Smooth muscle cell (in vitro differentiated cells): ENCODE measurements at regions not wholly inside any gene's neighbourhood (a gene's known extent, or its start where the extent isn't known, plus 50 kb on each side); places are given as distances from the start of the nearest gene placed in this dataset.

ENCODE experiments used
- DNase-seq: peaks from one replicate; lab custom pipeline; 2025; ENCODE audit not compliant: unreplicated experiment; lab: John Stamatoyannopoulos, UW
- H2AFZ ChIP-seq: fragments of 200-600 bp; sonication (generic); 2 replicates; pipeline ENCODE4 v1.6.0; 2016; ENCODE audit warnings: antibody characterized with exemption, low read depth, mild to moderate bottlenecking
- H3F3A ChIP-seq: fragments of 200-600 bp; sonication (generic); 2 replicates; pipeline ENCODE4 v1.6.0; 2017; ENCODE audit warnings: antibody characterized with exemption, low read depth
- H3K27ac ChIP-seq: fragments of 200-600 bp; sonication (generic); 2 replicates; pipeline ENCODE4 v1.5.1; 2016; ENCODE audit warnings: low read depth, mild to moderate bottlenecking
- H3K27me3 ChIP-seq: fragments of 200-600 bp; sonication (generic); 2 replicates; pipeline ENCODE4 v1.6.1; 2016; ENCODE audit warnings: low read depth, mild to moderate bottlenecking
- H3K36me3 ChIP-seq: fragments of 200-600 bp; sonication (generic); 2 replicates; pipeline ENCODE4 v1.5.1; 2016; ENCODE audit warnings: low read depth
- H3K4me1 ChIP-seq: fragments of 200-600 bp; sonication (generic); 2 replicates; pipeline ENCODE4 v1.5.1; 2016; ENCODE audit warnings: low read depth
- H3K4me2 ChIP-seq: fragments of 200-600 bp; sonication (generic); 2 replicates; pipeline ENCODE4 v1.6.0; 2016; ENCODE audit warnings: mild to moderate bottlenecking
- H3K4me3 ChIP-seq: fragments of 200-600 bp; sonication (generic); 2 replicates; pipeline ENCODE4 v1.5.1; 2016; ENCODE audit warnings: mild to moderate bottlenecking
- H3K79me2 ChIP-seq: fragments of 200-600 bp; sonication (generic); 2 replicates; pipeline ENCODE4 v1.6.0; 2016; ENCODE audit warnings: low read depth, mild to moderate bottlenecking
- H3K9ac ChIP-seq: fragments of 200-600 bp; sonication (generic); 2 replicates; pipeline ENCODE4 v1.6.0; 2016; ENCODE audit warnings: low read depth
- H3K9me3 ChIP-seq: fragments of 200-600 bp; sonication (generic); replicated peaks from 2 replicates; pipeline ENCODE4 v1.5.1; 2016; ENCODE audit warnings: low read depth
- H4K20me1 ChIP-seq: fragments of 200-600 bp; sonication (generic); 2 replicates; pipeline ENCODE4 v1.6.0; 2016; ENCODE audit warnings: low read depth
- CTCF ChIP-seq: fragments of 200-600 bp; sonication (generic); IDR thresholded peaks from 2 replicates; pipeline ENCODE4 v1.5.1; 2017; ENCODE audit warnings: borderline replicate concordance, mild to moderate bottlenecking, antibody characterized with exemption; ENCODE audit not compliant: insufficient read depth, poor library complexity, severe bottlenecking
- WGBS: methylation state at CpG from one replicate; pipeline ENCODE4 v1.1.7; 2016; ENCODE audit warnings: low lambda C conversion rate; 5-methylcytosine and 5-hydroxymethylcytosine counted together

DNA sequence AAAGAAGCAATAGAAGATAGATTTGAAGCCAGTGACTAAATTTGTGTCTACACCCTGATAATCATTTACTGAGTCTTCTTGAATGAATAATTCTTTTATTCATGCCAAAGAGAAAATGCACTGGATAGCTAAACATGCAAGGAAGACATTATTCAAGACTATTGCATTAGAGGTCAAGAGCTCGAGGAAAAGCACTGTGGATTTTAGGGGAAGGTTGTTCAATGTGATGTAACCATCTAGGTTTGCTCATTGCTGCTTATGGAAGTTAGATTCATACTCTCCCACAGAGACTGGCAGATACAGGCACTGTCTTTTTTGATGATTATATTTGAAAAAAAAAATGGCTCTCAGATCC, 682.1 kb downstream of the KCNA4 start:
- H3K9ac ChIP-seq: no peak overlapping the region
- no peaks in the 10 kb centered on the region for H3F3A ChIP-seq
- no peaks in the 10 kb centered on the region for H3K4me1 ChIP-seq
- H3K27me3 ChIP-seq: no peaks in the 10 kb centered on the region
- no peak overlapping the region for H2AFZ ChIP-seq
- no peaks in the 10 kb centered on the region for H4K20me1 ChIP-seq
- H3K9me3 ChIP-seq: no peaks in the 10 kb centered on the region
- H3K27ac ChIP-seq: no peak overlapping the region
- no peak overlapping the region for H3K4me3 ChIP-seq
- WGBS: 78% methylated on average over 1 of the region's 1 CpG
- no peak overlapping the region for H3K4me2 ChIP-seq
- TF ChIP-seq CTCF: no peak
- H3K36me3 ChIP-seq: no peaks in the 10 kb centered on the region
- DNase-seq: no peak
- no peaks in the 10 kb centered on the region for H3K79me2 ChIP-seq

DNA sequence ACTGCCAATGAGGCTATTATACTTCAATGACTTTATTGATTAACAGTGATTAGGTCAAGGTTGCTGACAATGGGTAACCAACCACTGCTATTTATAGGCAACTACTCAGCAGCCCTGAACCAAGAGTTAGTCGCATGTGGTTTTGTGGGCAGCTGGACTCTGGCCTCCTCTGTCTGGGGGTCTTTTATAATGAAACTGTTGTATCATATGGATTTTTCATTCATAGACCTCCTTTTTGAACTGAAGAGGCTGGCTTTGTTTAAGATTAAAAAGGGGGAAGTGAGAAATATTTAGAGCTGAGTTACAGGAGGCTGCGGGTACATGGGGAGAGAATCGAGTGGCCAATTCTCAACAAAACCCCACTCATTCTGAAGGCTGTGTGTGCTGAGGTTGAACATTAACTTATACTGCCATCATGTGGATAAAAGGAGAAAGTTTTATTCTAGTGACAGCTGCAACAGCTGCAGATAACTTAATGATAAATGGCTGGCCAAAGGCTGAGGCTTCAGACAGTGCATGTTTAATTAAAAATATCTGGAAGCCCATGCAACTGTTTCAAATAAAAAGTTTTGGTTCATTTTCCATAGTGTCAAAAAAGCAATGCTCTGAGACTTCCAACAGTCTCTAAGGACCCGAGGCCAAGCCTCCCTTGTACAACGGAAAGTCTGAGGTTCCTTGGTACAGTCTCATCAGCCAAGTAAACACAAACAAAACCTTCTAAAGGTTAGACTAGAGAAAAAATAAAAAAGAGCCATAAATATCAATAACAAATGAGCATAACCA, 682.6 kb downstream of the KCNA4 start:
- Histone ChIP-seq H3K9ac (no peak overlapping the region), H3K4me1 (no peaks in the 10 kb centered on the region), H3K79me2 (no peaks in the 10 kb centered on the region), H3F3A (no peaks in the 10 kb centered on the region), H3K4me3 (no peak overlapping the region), H3K36me3 (no peaks in the 10 kb centered on the region), H3K4me2 (peak overlapping the region; percentile 32), H3K27ac (no peak overlapping the region), H4K20me1 (no peaks in the 10 kb centered on the region), H3K27me3 (no peaks in the 10 kb centered on the region), H2AFZ (no peak overlapping the region), H3K9me3 (no peaks in the 10 kb centered on the region)
- no peak for DNase-seq
- TF ChIP-seq CTCF: peak; percentile 61
- WGBS: 55% methylated on average over 5 of the region's 5 CpGs

- TF ChIP-seq CTCF: no peak
- no peak overlapping the region for H3K4me2 ChIP-seq
- no peak overlapping the region for H3K4me3 ChIP-seq
- H3K9me3 ChIP-seq: no peaks in the 10 kb centered on the region
- no peaks in the 10 kb centered on the region for H3K4me1 ChIP-seq
- H3K9ac ChIP-seq: no peak overlapping the region
- H3K27me3 ChIP-seq: no peaks in the 10 kb centered on the region
- DNase-seq: no peak
- no peaks in the 10 kb centered on the region for H3K79me2 ChIP-seq
- no peak overlapping the region for H3K27ac ChIP-seq
- WGBS: 94% methylated on average over 3 of the region's 3 CpGs
- H3K36me3 ChIP-seq: no peaks in the 10 kb centered on the region
- no peaks in the 10 kb centered on the region for H3F3A ChIP-seq
- no peaks in the 10 kb centered on the region for H4K20me1 ChIP-seq
- no peak overlapping the region for H2AFZ ChIP-seq
Observed at GRCh38 chr11:29331451-29332010, 685.3 kb downstream of the KCNA4 start.
